Fibroblast of the aortic adventitia (primary cell): ENCODE measurements at regions not wholly inside any gene's neighbourhood (a gene's known extent, or its start where the extent isn't known, plus 50 kb on each side); places are given as distances from the start of the nearest gene placed in this dataset.
A peak's percentile ranks its signal among the peaks of the same experiment; 100 is the strongest.

Experiments used
- DNase-seq: peaks from one replicate; pipeline ENCODE4 v3.0.0-alpha.2; 2010; ENCODE audit warnings: low read depth
- H3K4me3 ChIP-seq: 2 replicates; pipeline ENCODE4 v1.5.1; 2011; ENCODE audit warnings: low read depth, mild to moderate bottlenecking, control low read depth, low read length, moderate library complexity
- CTCF ChIP-seq: IDR thresholded peaks from 2 replicates; pipeline ENCODE4 v1.5.1; 2011; ENCODE audit warnings: mild to moderate bottlenecking, low read length, control low read depth, inconsistent platforms; ENCODE audit not compliant: insufficient read depth

- DNase-seq: peak; percentile 39
- no peak for TF ChIP-seq CTCF
- H3K4me3 ChIP-seq: no peak overlapping the region
Observed at GRCh38 chr2:118687192-118687591, 160.3 kb downstream of the EN1 start.

GRCh38 chr2:118686346-118686745 lies 161.1 kb downstream of the EN1 start:
- H3K4me3 ChIP-seq: no peak overlapping the region
- DNase-seq: peak; percentile 96
- no peak for TF ChIP-seq CTCF

DNA sequence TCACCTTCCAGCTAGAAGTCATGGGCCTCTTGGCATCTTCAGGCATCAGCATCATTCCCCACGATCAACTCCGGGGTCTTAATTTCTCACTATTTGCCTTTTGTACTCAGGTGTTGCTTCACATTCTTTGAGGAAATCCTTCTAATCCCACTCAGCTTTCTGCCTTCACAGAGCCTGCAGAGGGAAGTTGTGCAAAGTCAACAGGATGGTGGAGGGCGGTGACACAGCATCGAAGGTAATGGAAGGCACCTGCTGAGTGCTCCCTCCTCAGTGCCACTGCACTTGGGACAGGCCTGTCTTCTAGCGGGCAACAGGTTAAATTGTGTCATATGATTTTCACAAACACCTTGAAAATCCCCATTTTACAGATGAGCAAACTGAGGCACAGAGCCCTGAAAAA lies 164.0 kb downstream of the EN1 start:
- no peak overlapping the region for H3K4me3 ChIP-seq
- TF ChIP-seq CTCF: no peak
- no peak for DNase-seq

DNA sequence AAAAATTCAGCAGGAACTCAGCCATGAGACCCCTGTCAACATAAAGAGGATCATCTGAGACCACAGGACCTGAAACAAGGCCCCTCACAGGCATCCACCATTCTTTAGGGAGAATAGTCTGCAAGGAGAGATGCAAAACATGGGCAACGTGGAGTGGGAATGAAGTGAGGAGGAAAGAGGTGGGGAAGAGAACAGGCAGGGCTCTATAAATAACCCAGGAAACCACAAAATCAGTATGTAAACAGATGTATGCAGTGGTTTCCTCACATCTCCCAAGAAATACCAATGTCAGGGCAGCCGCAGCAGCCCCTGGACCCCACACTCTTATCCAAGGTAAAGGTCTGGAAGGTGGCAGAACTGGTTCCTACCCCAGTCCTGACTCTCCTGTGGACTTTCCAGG lies 168.5 kb downstream of the EN1 start:
- DNase-seq: no peak
- TF ChIP-seq CTCF: no peak
- no peak overlapping the region for H3K4me3 ChIP-seq

- DNase-seq: no peak
- no peak overlapping the region for H3K4me3 ChIP-seq
- no peak for TF ChIP-seq CTCF
Observed at GRCh38 chr2:118677546-118677945, 169.9 kb downstream of the EN1 start.

DNA sequence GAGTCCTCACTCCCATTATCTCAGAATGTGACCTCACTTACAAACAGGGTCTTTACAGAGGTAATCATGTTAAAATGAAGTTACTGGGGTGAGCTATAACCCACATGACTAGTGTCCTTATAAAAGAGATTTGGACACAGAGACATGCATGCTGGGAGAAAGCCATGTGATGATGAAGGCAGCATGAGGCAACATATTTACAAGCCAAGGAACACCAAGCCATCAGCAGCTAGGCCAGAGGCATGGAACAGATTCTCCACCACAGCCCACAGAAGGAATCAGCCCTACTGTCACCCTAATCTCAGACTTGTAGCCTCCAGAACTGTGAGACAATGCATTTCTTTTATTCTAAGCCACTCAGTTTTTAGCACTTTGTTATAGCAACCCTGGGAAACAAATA lies 171.9 kb downstream of the EN1 start:
- no peak for TF ChIP-seq CTCF
- no peak overlapping the region for H3K4me3 ChIP-seq
- DNase-seq: no peak

DNA sequence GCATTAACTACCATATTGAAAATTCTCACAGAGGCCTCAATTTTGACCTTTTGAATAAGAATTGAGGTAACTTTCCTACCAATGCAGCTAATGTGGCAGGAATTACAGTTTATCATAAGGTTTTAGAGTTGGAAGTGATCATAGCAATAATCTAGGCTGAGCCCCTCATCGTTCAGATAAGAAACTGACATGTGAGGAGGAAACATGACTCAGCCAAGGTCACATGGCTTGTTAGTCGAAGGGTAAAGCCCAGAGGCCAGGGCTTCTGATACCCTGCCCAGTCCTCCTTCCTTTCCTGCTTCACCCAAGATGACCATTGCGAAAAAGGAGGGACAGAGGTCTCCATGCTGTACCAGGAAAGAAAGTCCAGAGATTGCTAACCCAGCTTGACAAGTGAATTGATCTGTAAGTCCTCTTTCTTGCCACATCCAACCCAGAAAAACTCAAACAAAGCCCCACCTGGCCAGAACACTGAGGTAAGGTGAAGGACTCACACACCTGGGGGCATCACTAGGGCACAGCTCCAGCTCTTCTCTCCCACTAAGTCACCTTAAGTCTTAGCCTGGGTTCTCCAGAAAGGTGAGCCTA lies 174.8 kb downstream of the EN1 start:
- TF ChIP-seq CTCF: no peak
- peak; percentile 73 for DNase-seq
- no peak overlapping the region for H3K4me3 ChIP-seq
